Forelimb muscle (tissue), 1 donor: ENCODE measurements at regions not wholly inside any gene's neighbourhood (a gene's known extent, or its start where the extent isn't known, plus 50 kb on each side); places are given as distances from the start of the nearest gene placed in this dataset.
"Not testable (repeated sequence)": the region's sequence is repeated elsewhere in the genome, so short reads cannot be mapped to it uniquely, and the experiment has no call there.

Experiments
- DNase-seq: peaks from one replicate; pipeline ENCODE4 v3.0.0-alpha.2; 2013; ENCODE audit warnings: low read depth

DNA sequence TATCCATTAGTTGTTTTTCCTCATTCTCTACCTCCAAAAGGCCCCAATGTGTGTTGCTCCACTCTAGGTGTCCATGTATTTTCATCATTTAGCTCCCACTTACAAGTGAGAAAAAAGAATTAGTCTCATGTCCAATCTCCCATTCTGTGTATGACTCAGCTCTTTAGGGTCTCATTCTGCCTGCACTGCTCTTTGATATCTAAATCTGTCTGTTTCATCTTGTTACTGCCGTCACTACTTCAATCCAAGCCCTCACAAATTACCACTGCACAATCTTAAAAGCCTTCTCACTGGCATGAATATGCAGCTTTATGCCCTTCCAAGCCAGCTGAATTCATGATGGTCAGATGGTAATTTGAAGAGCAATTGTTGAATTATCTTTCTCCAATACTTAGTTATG lies 480.5 kb downstream of the TRIB2 start:
- DNase-seq = no peak

DNA sequence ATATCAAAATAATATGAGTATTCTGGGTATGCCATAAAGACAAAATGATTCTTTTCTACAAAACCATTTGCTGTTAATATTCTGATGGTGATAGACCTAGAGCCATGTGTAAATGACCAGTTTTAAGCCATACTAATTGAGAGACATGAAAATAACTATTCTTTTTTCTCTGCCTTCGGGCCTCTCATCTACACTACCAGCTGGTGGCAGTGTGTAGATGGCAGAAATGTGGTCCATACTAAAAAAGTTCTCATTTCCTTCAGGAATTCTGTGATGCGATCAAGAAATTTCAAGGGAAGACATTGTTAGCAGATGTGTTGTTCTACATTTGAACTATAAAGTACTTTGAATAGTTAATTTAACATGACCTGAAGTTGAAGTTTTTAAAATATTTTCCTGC lies 485.2 kb downstream of the TRIB2 start:
- DNase-seq = no peak

DNA sequence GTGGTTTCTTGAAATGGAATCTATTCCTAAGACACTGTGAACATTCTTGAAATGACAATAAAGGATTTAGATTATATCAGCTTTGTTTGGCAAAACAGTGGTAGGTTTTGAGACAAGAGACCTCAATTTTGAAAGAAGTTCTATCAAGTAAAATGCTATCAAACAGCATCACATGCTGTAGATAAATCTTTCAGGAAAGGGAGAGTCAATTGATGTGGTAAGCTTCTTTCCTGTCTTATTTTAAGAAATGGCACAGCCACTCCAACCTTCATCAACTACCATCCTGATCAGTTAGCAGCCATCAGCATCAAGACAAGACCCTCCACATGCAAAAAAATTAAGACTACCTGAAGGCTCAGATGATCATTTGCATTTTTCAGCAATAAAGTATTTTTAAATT lies 495.4 kb downstream of the TRIB2 start:
- no peak for DNase-seq

DNA sequence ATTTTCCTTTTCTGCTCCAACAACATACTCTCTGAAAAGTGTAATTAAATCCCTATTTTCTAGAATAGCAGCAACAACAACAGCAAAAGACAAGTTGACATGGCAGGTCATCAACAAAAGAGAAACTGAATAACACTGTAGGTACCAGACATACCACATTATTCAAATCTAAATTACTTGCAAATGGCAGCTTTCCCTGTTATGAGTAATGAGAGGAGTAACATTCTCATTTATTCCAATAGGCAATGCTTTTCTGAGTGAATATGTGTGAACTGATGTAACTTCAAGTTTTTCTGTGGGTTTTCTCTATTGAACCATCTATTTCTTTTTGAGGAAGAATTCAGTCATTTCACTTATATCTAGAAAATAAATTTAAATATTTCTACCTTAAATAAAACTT lies 501.5 kb downstream of the TRIB2 start:
- no peak for DNase-seq

DNA sequence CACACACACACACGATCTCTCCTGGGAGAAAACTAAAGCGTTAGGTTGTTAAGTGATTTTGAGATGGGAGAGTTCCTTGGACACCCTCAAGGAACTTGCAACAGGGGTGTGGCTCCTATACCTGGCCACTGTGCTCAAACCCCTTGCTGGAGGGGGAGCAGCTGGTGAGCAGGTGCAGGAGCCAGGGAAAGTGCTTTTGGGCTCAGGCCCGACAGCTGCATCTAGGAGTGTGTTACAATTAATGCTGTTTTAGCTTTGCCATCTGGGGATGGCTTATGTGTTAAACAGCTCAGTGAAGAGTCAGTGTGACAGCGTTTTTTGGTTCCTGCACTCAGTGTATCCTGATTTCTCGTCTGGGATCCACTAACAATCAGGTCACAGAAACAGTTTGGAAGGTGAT lies 510.8 kb downstream of the TRIB2 start:
- DNase-seq = no peak

DNA sequence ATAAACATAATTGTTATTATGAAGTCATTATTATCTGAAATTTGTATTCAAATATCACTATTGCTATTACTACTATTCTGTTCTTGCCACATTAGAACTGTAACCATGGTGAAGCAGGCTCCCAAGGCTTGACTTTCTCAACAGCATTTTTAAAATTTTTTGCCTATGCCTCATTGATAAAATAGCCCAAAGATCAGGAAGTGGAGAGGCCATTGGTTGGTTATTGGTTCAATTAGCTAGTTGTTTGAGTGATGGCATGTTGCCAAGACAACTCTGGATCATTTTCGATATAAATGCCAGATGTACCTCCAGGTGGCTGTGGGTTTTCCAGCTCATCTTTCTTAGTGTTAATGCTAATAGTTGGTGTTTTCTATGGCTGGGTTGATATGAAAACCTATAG lies 513.5 kb downstream of the TRIB2 start:
- DNase-seq = no peak

DNA sequence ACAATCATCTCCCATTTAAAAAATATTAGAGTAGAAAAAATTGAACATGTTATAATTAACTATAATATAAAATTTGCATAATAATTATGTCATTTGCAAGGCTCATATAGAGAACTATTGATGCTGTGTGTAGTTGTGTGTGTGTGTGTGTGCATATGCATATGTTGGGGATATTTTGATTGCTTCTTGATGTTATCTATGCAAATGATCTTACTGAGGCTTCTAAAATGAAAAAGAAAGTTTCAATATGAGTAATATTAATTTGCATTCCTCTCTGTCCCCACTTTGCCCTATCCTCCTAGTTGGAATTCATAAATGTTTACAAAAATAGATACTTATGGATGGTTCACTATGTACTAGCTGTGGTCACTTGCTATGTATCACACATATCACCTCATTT lies 523.3 kb downstream of the TRIB2 start:
- no peak for DNase-seq

DNA sequence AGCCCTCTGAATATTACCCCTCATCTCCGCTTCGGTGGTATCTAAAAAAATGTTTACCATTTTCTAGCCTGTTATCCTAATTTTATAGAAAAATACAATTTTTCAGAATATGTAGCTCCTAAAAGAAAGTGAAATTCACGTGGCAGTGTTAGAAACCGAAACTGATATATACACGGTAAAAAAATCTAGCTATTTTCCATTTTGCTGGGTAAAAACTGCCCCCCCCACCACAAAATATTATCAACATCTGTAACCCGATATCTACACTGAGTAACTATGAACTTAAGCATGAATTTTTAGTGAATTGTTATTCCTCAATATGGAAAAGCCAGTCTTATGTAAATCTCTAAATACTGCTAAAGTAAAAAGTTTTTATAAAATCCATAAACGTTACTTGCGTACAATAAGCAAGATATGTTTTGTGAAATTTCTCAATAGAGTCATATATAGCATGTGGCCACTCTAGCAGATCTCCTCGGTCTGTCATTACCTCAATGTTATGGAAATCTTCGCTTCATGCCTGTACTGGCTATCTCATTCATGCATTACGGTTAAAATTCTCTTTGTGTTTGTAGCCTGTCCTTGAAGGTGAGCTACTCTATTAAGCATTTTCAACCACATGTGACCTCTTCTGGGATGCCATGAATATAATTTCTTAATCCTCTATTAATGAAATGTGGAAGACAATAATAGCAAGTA lies 524.2 kb downstream of the TRIB2 start:
- no peak for DNase-seq

DNA sequence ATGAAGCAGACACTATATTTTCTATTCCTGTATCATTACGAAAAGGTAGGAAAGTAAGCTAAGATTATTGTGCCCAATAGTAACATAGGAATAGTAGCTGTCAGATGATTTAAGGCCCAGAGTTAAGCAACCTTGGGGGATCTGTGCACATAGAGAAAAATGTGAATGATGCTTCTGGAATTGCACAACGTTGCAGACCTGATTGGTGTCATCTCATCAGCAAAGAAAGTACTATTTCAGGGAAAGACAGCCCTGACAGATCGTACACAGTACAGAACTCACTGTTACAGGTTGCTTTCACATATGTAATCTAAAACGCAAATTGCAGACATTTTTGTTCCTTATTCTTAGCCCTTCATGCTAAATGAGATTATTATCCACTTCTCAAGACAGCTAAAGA lies 535.9 kb downstream of the TRIB2 start:
- DNase-seq = no peak

DNA sequence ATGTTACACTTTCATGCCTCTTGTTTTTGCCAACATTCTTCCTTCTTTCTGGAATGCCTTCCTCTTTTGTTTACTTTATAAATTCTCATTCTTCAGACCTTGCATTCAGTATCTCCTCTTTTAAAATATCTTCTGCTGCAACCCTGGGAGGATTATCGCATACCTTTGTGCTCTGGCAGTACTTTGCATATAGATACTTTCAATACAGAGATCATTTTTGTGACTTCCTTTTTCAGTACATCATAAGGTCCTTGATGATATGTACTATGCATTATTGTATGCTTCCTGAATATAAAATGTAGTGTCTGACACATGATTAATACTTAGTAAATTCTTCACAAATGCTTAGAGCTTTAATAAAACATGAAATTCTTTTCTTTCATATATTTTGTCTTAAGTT lies 538.7 kb downstream of the TRIB2 start:
- DNase-seq = no peak

DNA sequence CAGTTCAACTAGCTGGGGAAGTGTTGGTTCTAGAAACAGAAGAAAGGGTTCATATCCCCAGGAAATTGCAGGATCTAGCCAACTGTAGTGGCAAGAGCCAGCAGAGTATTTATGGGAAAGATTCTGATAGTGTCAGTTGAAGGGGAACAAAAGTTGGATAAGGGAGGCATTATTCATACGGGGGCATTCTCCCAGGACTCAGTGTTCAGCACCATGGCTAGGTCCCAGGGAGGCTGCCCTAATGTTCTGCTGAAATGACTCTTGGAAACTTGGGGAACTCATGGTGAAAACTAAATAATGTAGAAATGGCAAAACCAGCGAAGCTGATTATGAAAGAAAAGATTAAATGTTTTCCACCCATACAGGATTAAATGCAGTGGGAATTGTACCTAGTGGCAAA lies 543.7 kb downstream of the TRIB2 start:
- DNase-seq = no peak

DNA sequence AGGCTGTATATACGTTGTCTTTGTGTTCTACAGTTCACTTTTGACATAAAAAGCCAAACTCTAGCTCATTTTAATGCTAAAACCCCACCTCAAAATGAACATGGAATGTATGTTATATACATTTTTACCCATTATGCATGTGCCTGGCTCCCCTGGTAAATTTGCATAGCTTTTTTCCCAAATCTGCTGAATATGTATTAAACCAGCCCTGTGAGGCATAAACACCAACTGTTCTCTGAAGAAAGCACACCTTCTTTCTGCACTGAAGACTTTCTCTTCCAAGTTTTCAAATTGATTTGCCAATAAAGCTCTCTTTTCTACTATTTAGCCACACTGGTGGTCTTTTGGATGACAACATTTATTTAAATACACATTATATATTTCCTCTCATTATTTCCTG lies 549.4 kb downstream of the TRIB2 start:
- DNase-seq = no peak

DNA sequence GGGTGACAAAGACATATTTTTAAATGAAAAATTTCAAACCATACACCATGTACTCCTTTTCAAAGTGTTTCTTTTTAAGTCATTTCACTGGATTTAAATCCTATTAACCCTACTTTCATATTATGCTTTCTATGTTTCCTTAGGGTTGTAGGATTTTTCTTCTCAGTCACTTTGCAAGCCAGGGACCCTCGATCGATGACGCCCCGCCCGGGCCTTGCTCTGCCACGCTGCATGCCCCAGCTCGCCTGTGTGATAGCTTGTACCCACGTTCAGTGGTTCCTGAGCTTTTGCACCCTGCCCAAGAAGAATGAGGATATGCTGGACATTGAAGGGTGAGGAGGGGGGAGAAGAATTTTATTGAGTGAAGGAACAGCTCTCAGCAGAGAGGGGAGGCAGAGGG lies 568.0 kb downstream of the TRIB2 start:
- DNase-seq = no peak

DNA sequence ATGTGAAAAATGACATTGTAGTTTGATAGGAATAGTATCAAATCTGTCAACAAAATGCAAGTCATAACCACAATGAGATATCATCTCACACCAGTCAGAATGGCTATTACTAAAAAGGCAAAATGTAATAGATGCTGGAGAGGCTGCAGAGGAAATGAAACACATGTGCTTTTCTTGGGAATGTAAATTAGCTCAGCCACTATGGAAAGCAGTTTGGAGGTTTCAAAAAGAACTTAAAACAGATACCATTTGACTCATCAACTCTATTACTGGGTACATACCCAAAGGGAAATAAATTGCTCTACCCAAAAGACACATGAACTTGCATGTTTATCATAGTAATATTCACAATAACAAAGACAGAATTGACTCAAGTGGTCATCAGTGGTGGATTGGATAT lies 572.6 kb downstream of the TRIB2 start:
- DNase-seq = no peak

DNA sequence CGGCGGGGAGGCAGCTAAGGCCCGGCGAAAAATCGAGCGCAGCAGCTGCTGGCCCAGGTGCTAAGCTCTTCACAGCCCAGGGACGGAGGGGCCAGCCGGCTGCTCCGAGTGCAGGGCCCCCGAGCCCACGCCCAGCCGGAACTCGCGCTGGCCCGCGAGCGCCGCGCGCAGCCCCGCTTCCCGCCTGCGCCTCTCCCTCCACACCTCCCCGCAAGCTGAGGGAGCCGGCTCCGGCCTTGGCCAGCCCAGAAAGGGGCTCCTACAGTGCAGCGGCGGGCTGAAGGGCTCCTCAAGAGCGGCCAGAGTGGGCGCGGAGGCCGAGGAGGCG lies 591.7 kb downstream of the TRIB2 start:
- DNase-seq = not testable (repeated sequence)

DNA sequence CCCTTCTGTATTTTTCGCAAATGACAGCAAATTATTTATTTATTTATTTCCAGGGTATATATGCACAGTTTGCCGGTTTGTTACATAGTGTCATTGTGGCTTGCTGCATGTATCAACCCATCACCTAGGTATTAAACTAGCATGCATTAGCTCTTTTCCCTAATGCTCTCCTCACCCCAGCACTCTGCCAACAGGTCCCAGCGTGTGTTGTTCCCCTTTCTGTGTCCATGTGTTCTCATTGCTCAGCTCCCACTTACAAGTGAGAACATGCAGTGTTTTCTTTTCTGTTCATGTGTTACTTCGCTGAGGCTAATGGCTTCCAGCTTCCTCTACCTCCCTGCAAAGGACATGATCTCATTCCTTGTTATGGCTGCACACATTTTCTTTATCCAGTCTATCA lies 592.3 kb downstream of the TRIB2 start:
- DNase-seq = no peak

DNA sequence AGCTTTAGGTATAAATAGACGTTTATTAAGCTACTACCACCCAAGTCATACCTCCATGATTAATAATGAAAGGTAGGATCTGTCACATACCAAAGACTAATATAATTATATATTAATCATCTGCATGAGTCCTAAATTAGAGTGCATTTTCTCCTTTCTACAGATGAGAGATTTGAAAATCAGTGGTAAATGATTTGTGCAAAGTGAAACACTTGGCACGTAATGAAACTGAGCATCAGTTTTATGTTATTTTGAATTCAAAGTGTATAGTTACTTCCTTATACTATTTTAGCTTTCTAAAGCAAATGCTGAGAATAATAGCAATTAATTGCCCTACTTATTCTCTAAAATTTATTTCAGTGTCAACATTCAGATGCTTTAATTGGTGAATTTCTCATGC lies 615.3 kb downstream of the TRIB2 start:
- no peak for DNase-seq

DNA sequence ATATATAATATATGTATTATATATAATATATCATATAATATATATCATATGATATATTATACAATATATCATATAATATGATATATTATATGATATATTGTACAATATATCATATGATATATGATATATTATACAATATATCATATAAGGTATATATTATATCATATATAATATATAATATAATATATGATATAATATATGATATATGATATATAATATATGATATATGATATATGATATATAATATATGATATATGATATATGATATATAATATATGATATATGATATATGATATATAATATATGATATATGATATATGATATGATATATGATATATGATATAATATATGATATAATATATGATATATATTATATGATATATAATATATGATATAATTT lies 617.3 kb downstream of the TRIB2 start:
- not testable (repeated sequence) for DNase-seq

DNA sequence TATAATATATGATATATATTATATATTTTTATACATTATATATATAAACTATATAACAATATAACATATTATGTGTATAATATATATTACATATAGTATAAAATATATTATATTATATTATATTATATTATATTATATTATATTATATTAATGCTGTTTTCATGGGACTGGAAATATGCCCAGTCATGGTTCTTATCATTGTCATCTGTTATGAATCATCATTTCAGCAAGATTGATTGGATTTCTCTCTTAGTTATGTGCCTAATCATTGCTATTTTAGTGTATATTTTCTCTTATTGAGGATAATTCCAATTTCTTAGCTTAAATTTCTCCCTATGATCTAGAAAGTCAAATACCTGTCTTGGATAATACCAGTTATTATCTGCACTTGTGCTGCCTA lies 617.8 kb downstream of the TRIB2 start:
- DNase-seq = no peak

DNA sequence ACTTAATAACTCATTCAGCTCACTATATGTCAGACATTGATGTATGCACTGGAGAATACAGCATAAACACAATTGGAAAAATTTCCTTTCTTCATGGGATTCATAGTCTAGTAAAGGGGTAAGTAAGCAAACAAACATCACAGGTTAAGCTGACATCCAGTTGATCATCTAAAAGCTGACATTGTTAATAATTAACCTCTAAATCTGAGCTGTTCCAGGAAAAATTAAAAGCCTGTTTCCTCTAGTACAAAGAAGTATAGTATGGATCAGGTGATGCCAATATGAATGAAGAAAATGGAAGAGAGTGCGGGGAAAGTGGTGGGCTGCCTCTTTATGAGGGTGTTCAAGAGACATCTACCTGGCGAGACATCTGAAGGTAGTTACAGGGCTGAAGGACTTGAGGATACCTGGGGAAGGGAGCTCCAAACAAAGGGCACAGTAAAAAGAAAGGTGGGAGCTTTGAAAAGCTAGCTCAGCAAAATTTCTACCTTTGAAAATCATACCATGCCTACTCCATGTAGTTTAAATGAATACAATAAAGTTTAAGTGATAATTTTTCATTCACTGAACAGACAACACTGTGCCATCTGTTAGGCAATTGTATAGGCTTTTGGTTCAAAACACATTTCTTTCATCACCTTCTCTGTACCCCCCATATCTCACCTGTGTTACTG lies 619.3 kb downstream of the TRIB2 start:
- DNase-seq = no peak

DNA sequence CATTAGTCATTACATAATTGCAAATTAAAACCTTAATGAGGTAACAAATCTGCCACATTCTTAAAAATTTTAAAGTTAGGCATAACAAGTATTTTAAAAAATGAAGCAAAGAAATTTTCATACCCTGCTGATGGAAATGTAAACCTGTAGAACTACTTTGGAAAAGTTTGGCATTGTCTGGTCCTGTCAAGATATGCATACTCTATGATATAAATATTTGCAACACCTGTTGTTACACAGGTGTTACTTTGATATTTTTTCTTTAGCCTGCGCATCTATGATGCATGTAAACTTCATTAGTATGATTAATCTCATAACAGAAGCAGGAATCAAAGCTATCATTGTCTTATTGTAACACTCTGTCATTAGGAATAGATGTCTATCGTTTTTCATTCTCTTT lies 634.3 kb downstream of the TRIB2 start:
- DNase-seq = no peak

DNA sequence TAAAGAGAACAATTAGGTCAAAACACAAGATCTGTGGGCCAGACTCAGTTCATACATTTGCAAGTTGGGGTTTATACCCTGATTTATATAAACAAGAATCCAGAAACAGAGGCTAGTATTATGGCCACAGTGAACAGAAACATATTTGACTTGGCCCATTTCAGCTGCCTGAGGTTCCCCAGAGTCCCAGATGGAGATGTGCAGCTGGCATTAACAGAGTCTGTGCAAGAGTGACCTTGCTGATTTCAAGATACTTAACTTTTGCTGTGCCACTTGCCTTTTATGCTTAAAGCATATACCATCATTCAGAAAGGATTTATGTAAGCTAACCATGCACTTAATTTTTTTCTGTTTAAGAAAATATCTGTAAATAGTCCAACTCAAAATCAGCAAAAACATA lies 636.3 kb downstream of the TRIB2 start:
- no peak for DNase-seq

DNA sequence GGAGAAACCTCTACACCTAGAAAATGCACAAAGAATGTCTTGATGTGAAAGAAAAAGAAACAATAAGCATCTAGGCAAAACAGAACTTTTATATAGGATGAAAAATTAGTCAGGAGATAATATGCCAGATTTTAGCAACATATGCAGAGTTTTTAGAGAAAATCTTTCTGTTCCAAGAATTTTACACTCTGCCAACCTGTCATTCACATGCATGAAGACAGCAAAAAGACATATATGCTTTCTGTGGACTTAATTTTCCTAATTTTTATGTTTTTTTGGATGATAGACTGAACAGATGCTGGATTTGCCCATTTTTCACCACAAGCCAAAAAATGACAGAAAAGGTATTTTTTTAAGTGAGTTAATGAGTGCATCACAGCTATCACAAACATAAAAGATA lies 637.3 kb downstream of the TRIB2 start:
- no peak for DNase-seq

DNA sequence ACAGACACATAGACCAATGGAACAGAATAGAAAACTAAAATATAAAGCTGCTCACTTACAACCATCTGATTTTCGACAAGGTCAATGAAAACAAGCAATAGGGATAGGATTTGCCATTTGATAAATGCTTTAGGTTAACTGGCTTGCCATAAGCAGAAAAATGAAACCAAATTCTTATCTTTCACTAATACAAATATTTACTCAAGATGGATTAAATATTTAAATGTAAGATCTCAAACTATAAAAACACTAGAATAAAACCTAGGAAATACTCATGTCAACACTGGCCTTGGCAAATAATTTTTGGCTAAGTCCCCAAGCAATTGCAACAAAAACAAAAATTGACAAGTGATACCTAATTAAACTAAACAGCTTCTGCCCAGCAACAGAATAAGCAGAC lies 665.2 kb downstream of the TRIB2 start:
- DNase-seq = not testable (repeated sequence)
